SK-N-SH (cell line): ENCODE measurements at regions not wholly inside any gene's neighbourhood (a gene's known extent, or its start where the extent isn't known, plus 50 kb on each side); places are given as distances from the start of the nearest gene placed in this dataset.
A peak's percentile ranks its signal among the peaks of the same experiment; 100 is the strongest.

ENCODE experiments used
- CTCF ChIA-PET: fragments of 300-600, 350-600 bp; formaldehyde crosslinking; extraction: SDS; loops from one replicate; lab custom pipeline; 2021; lab: Yijun Ruan, JAX
- POLR2A ChIA-PET: fragments of 350-600 bp; sonication (Branson Sonifier 250); formaldehyde crosslinking; extraction: SDS; loops from one replicate; lab custom pipeline; 2020; ENCODE audit warnings: antibody characterized with exemption, inconsistent platforms; lab: Yijun Ruan, JAX
- DNase-seq: peaks from one replicate; pipeline ENCODE4 v3.0.0; 2012
- H2AFZ ChIP-seq: fragments of 200-600 bp; sonication (generic); 2 replicates; pipeline ENCODE4 v1.8.1; 2016; ENCODE audit warnings: antibody characterized with exemption, mild to moderate bottlenecking, low read depth
- H3F3A ChIP-seq: fragments of 200-600 bp; sonication (generic); replicated peaks from 2 replicates; pipeline ENCODE3; 2016; ENCODE audit warnings: antibody characterized with exemption, mild to moderate bottlenecking; ENCODE audit not compliant: insufficient read depth
- H3K27ac ChIP-seq, 2 experiments: fragments of 200-500 bp in 1 of 2; fragments of 200-600 bp in 1 of 2; sonication (Bioruptor generic) in 1 of 2; sonication (generic), shearing (Covaris generic) in 1 of 2; 2 replicates each; pipeline versions ENCODE4 v1.5.1 to v1.6.1; 2014 to 2016; ENCODE audit warnings: low read depth in 2 of 2, inconsistent platforms in 1 of 2, low read length in 1 of 2, mild to moderate bottlenecking in 1 of 2, mixed read lengths in 1 of 2
- H3K27me3 ChIP-seq: fragments of 200-600 bp; sonication (generic), shearing (Covaris generic); 2 replicates; pipeline ENCODE4 v1.6.1; 2016; ENCODE audit warnings: mixed run types; ENCODE audit not compliant: insufficient read depth
- H3K36me3 ChIP-seq, 2 experiments: fragments of 200-500 bp in 1 of 2; fragments of 200-600 bp in 1 of 2; sonication (Bioruptor generic) in 1 of 2; sonication (generic) in 1 of 2; replicated peaks in 1 of 2; 2 replicates each; pipeline versions ENCODE3 to v1.5.1; 2014 to 2016; ENCODE audit warnings: low read length in 1 of 2, mild to moderate bottlenecking in 1 of 2; ENCODE audit not compliant: insufficient read depth in 2 of 2, control insufficient read depth in 1 of 2
- H3K4me1 ChIP-seq, 2 experiments: fragments of 200-500 bp in 1 of 2; fragments of 200-600 bp in 1 of 2; sonication (Bioruptor generic) in 1 of 2; sonication (generic), shearing (Covaris generic) in 1 of 2; 2 replicates each; pipeline versions ENCODE4 v1.5.1 to v1.6.1; 2014 to 2016; ENCODE audit warnings: low read depth in 1 of 2, low read length in 1 of 2, mixed run types in 1 of 2; ENCODE audit not compliant: insufficient read depth in 2 of 2, control insufficient read depth in 1 of 2
- H3K4me2 ChIP-seq: fragments of 200-600 bp; sonication (generic), shearing (Covaris generic); 2 replicates; pipeline ENCODE4 v1.6.1; 2017; ENCODE audit warnings: mixed run types
- H3K4me3 ChIP-seq, 2 experiments: fragments of 200-500 bp in 1 of 2; fragments of 200-600 bp in 1 of 2; sonication (Bioruptor generic) in 1 of 2; sonication (generic), shearing (Covaris generic) in 1 of 2; 2 replicates each; pipeline versions ENCODE4 v1.5.1 to v1.8.1; 2014 to 2016; ENCODE audit warnings: low read depth in 2 of 2, inconsistent platforms in 1 of 2, low read length in 1 of 2, mild to moderate bottlenecking in 1 of 2, mixed read lengths in 1 of 2, moderate library complexity in 1 of 2
- H3K79me2 ChIP-seq: fragments of 200-600 bp; sonication (generic); 2 replicates; pipeline ENCODE4 v1.8.1; 2017; ENCODE audit warnings: mild to moderate bottlenecking; ENCODE audit not compliant: insufficient read depth
- H3K9ac ChIP-seq: fragments of 200-600 bp; sonication (generic); 2 replicates; pipeline ENCODE4 v1.6.1; 2017; ENCODE audit warnings: mixed run types
- H3K9me2 ChIP-seq: fragments of 200-600 bp; sonication (generic); 2 replicates; pipeline ENCODE4 v1.6.1; 2017; ENCODE audit warnings: mixed run types
- H3K9me3 ChIP-seq: fragments of 200-600 bp; sonication (generic); 2 replicates; pipeline ENCODE4 v1.6.1; 2017; ENCODE audit warnings: mixed run types, mild to moderate bottlenecking, moderate library complexity
- H4K20me1 ChIP-seq: fragments of 200-600 bp; sonication (generic); 2 replicates; pipeline ENCODE4 v1.6.1; 2017; ENCODE audit warnings: mild to moderate bottlenecking, mixed run types; ENCODE audit not compliant: insufficient read depth
- CHD2 ChIP-seq: fragments of 150-350 bp; IDR thresholded peaks from 2 replicates; pipeline ENCODE4 v1.6.1; 2018; ENCODE audit warnings: low read length; ENCODE audit not compliant: partially characterized antibody
- ELF1 ChIP-seq: IDR thresholded peaks from 2 replicates; pipeline ENCODE4 v1.4.0; 2012
- EP300 ChIP-seq, 2 experiments: IDR thresholded peaks; 2 replicates each; pipeline versions ENCODE4 v1.4.0 to v1.6.1; 2012; ENCODE audit warnings: borderline replicate concordance in 1 of 2, low read depth in 1 of 2, low read length in 1 of 2
- EZH2phosphoT487 ChIP-seq: fragments of 200-600 bp; sonication (generic); IDR thresholded peaks from 2 replicates; pipeline ENCODE4 v1.6.1; 2017; ENCODE audit warnings: low read depth, mixed run types, mild to moderate bottlenecking, antibody characterized with exemption, moderate library complexity, borderline replicate concordance
- FOXJ3 ChIP-seq: sonication (generic); formaldehyde crosslinking; IDR thresholded peaks from 2 replicates; pipeline ENCODE4 v1.5.1; 2020; ENCODE audit warnings: mild to moderate bottlenecking, missing genetic modification reagents
- GABPA ChIP-seq: IDR thresholded peaks from 2 replicates; pipeline ENCODE4 v1.4.0; 2012; ENCODE audit warnings: low read depth, mild to moderate bottlenecking
- GATA2 ChIP-seq: sonication (generic); formaldehyde crosslinking; IDR thresholded peaks from 2 replicates; pipeline ENCODE4 v1.5.0; 2020; ENCODE audit warnings: mild to moderate bottlenecking, missing genetic modification reagents
- JUND ChIP-seq: IDR thresholded peaks from 2 replicates; pipeline ENCODE4 v1.4.0; 2012
- MEF2A ChIP-seq: IDR thresholded peaks from 2 replicates; pipeline ENCODE4 v1.4.0; 2012; ENCODE audit warnings: low read depth, borderline replicate concordance
- MXI1 ChIP-seq: IDR thresholded peaks from 2 replicates; pipeline ENCODE4 v1.6.1; 2012; ENCODE audit warnings: mild to moderate bottlenecking, low read depth, low read length, improper control_type of control experiment
- NFIC ChIP-seq: IDR thresholded peaks from 2 replicates; pipeline ENCODE4 v1.4.0; 2012; ENCODE audit warnings: borderline replicate concordance
- POLR2AphosphoS5 ChIP-seq: IDR thresholded peaks from 2 replicates; pipeline ENCODE4 v1.6.1; 2012; ENCODE audit warnings: low read depth, low read length
- RAD21 ChIP-seq: IDR thresholded peaks from 2 replicates; pipeline ENCODE4 v1.6.1; 2012; ENCODE audit warnings: mild to moderate bottlenecking, low read length
- RCOR1 ChIP-seq: fragments of 150-350 bp; IDR thresholded peaks from 2 replicates; pipeline ENCODE4 v1.6.1; 2017; ENCODE audit warnings: antibody characterized with exemption, low read length
- RFX5 ChIP-seq: IDR thresholded peaks from 2 replicates; pipeline ENCODE4 v1.6.1; 2012; ENCODE audit warnings: mild to moderate bottlenecking, improper control_type of control experiment, low read length
- RXRA ChIP-seq: IDR thresholded peaks from 2 replicates; pipeline ENCODE4 v1.4.0; 2012; ENCODE audit warnings: low read depth, mild to moderate bottlenecking, borderline replicate concordance
- SIN3A ChIP-seq: IDR thresholded peaks from 2 replicates; pipeline ENCODE4 v1.6.1; 2012; ENCODE audit warnings: low read depth, mild to moderate bottlenecking, low read length, moderate library complexity, borderline replicate concordance
- SMC3 ChIP-seq: IDR thresholded peaks from 2 replicates; pipeline ENCODE4 v1.6.1; 2012; ENCODE audit warnings: low read depth, low read length, improper control_type of control experiment
- TAF1 ChIP-seq: IDR thresholded peaks from 2 replicates; pipeline ENCODE4 v1.6.1; 2012; ENCODE audit warnings: low read depth, mild to moderate bottlenecking, low read length, moderate library complexity, borderline replicate concordance
- TCF12 ChIP-seq: IDR thresholded peaks from 2 replicates; pipeline ENCODE4 v1.4.0; 2012
- TEAD4 ChIP-seq: IDR thresholded peaks from 2 replicates; pipeline ENCODE4 v1.4.0; 2012; ENCODE audit warnings: mild to moderate bottlenecking, borderline replicate concordance; ENCODE audit not compliant: insufficient read depth
- YY1 ChIP-seq: IDR thresholded peaks from 2 replicates; pipeline ENCODE4 v1.4.0; 2012; ENCODE audit warnings: low read depth, mild to moderate bottlenecking
- WGBS: methylation state at CpG from one replicate; pipeline ENCODE4 v1.1.6; 2017; ENCODE audit warnings: low lambda C conversion rate; 5-methylcytosine and 5-hydroxymethylcytosine counted together
- TF ChIP-seq, protein P1 (sequence below): fragments of 200-600 bp; sonication (generic); IDR thresholded peaks from 2 replicates; pipeline ENCODE4 v1.6.1; 2017; ENCODE audit warnings: antibody characterized with exemption, mild to moderate bottlenecking, moderate library complexity
- TF ChIP-seq, protein P2 (sequence below): IDR thresholded peaks from 2 replicates; pipeline ENCODE4; 2012
- TF ChIP-seq, protein P3 (sequence below): IDR thresholded peaks from 2 replicates; pipeline ENCODE4 v1.4.0; 2012; ENCODE audit warnings: low read depth
- TF ChIP-seq, protein P4 (sequence below): IDR thresholded peaks from 2 replicates; pipeline ENCODE4 v1.6.1; 2012; ENCODE audit warnings: mild to moderate bottlenecking, low read depth, low read length, moderate library complexity
- TF ChIP-seq, protein P5 (sequence below): fragments of 150-350 bp; IDR thresholded peaks from 2 replicates; pipeline ENCODE4 v1.6.1; 2017; ENCODE audit warnings: antibody characterized with exemption, low read length, low read depth, borderline replicate concordance

DNA sequence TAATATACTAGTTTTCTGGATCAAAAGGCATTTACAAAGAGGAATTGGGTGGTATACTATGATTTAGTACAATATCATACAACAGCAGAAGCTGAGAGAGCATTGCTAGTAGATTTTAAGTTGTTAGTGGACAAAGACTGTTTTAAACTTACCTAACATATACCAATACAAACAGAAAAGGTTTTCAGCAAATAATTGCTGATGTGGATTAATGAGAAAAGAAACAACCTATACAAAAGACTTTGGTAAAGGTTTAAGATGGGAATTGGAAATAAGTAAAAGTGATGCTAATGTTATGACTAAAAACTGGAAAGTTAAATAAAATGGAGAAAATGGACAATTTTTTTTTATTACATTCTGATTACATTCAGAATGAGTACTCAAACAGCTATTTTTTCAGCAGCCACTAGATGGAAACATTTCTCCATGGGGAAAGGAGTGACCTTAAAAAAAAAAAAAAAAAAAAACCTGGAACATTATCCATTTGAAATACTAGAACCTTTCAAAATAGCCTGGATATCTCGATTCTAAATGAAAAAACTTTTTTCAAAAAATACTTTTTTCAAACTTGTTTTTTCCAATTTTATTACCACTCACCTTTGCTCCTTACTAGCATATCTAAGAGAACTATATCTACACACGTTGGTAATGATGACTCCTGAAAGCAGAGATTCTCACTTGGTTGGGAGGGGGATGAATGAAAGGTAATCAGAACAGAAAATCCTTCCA, 55.4 kb downstream of the EPRS1 start:
- no peak overlapping the region for H3K27ac ChIP-seq
- 51% methylated on average over 2 of the region's 2 CpGs for WGBS
- H2AFZ ChIP-seq: no peak overlapping the region
- H3K9ac ChIP-seq: no peak overlapping the region
- POLR2A ChIA-PET: no interaction called here
- no peaks in the 10 kb centered on the region for H3K79me2 ChIP-seq
- H3K4me2 ChIP-seq: no peak overlapping the region
- peaks cover 9% of the 10 kb centered on the region for H3F3A ChIP-seq
- peak; percentile 27 for DNase-seq
- no peak overlapping the region for H3K4me3 ChIP-seq
- H4K20me1 ChIP-seq: no peaks in the 10 kb centered on the region
- H3K36me3 ChIP-seq: peaks cover 32 to 43% of the 10 kb centered on the region in 2 experiments
- H3K9me2 ChIP-seq: no peaks in the 10 kb centered on the region
- no peaks in the 10 kb centered on the region for H3K9me3 ChIP-seq
- no peaks in the 10 kb centered on the region for H3K27me3 ChIP-seq
- no peaks in the 10 kb centered on the region for H3K4me1 ChIP-seq
- CTCF ChIA-PET: interaction anchor here (0.6 to 3.8 kb wide), 19 partner anchors 8 to 786 kb away, joined by 3 to 20 read pairs (median 3); partner anchors contain the start of gene IARS2
- no peak for TF ChIP-seq TEAD4
- TF ChIP-seq RXRA: no peak
- no peak for TF ChIP-seq POLR2AphosphoS5
- TF ChIP-seq GABPA: no peak
- TF ChIP-seq JUND: no peak
- TF ChIP-seq, protein P1, sequence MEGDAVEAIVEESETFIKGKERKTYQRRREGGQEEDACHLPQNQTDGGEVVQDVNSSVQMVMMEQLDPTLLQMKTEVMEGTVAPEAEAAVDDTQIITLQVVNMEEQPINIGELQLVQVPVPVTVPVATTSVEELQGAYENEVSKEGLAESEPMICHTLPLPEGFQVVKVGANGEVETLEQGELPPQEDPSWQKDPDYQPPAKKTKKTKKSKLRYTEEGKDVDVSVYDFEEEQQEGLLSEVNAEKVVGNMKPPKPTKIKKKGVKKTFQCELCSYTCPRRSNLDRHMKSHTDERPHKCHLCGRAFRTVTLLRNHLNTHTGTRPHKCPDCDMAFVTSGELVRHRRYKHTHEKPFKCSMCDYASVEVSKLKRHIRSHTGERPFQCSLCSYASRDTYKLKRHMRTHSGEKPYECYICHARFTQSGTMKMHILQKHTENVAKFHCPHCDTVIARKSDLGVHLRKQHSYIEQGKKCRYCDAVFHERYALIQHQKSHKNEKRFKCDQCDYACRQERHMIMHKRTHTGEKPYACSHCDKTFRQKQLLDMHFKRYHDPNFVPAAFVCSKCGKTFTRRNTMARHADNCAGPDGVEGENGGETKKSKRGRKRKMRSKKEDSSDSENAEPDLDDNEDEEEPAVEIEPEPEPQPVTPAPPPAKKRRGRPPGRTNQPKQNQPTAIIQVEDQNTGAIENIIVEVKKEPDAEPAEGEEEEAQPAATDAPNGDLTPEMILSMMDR: peak; percentile 90
- TF ChIP-seq MXI1: no peak
- TF ChIP-seq EP300 (IDR thresholded peaks at IDR 0.05; ENCODE audit: borderline replicate concordance in 1 of 2, low read depth in 1 of 2, low read length in 1 of 2): no peak
- no peak for TF ChIP-seq NFIC
- no peak for TF ChIP-seq TCF12
- peak; percentile 42 for TF ChIP-seq SMC3
- TF ChIP-seq TAF1: no peak
- no peak for TF ChIP-seq EZH2phosphoT487
- no peak for TF ChIP-seq SIN3A
- TF ChIP-seq FOXJ3 (CRISPR knock-in tag): no peak
- TF ChIP-seq MEF2A: no peak
- TF ChIP-seq CHD2: no peak
- no peak for TF ChIP-seq ELF1
- TF ChIP-seq RCOR1: no peak
- TF ChIP-seq YY1: no peak
- TF ChIP-seq, protein P2, sequence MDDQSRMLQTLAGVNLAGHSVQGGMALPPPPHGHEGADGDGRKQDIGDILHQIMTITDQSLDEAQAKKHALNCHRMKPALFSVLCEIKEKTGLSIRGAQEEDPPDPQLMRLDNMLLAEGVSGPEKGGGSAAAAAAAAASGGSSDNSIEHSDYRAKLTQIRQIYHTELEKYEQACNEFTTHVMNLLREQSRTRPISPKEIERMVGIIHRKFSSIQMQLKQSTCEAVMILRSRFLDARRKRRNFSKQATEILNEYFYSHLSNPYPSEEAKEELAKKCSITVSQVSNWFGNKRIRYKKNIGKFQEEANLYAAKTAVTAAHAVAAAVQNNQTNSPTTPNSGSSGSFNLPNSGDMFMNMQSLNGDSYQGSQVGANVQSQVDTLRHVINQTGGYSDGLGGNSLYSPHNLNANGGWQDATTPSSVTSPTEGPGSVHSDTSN: no peak
- TF ChIP-seq, protein P3, sequence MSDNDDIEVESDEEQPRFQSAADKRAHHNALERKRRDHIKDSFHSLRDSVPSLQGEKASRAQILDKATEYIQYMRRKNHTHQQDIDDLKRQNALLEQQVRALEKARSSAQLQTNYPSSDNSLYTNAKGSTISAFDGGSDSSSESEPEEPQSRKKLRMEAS: no peak
- TF ChIP-seq, protein P4, sequence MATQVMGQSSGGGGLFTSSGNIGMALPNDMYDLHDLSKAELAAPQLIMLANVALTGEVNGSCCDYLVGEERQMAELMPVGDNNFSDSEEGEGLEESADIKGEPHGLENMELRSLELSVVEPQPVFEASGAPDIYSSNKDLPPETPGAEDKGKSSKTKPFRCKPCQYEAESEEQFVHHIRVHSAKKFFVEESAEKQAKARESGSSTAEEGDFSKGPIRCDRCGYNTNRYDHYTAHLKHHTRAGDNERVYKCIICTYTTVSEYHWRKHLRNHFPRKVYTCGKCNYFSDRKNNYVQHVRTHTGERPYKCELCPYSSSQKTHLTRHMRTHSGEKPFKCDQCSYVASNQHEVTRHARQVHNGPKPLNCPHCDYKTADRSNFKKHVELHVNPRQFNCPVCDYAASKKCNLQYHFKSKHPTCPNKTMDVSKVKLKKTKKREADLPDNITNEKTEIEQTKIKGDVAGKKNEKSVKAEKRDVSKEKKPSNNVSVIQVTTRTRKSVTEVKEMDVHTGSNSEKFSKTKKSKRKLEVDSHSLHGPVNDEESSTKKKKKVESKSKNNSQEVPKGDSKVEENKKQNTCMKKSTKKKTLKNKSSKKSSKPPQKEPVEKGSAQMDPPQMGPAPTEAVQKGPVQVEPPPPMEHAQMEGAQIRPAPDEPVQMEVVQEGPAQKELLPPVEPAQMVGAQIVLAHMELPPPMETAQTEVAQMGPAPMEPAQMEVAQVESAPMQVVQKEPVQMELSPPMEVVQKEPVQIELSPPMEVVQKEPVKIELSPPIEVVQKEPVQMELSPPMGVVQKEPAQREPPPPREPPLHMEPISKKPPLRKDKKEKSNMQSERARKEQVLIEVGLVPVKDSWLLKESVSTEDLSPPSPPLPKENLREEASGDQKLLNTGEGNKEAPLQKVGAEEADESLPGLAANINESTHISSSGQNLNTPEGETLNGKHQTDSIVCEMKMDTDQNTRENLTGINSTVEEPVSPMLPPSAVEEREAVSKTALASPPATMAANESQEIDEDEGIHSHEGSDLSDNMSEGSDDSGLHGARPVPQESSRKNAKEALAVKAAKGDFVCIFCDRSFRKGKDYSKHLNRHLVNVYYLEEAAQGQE: no peak
- TF ChIP-seq GATA2 (CRISPR knock-in tag): no peak
- TF ChIP-seq RFX5: peak; percentile 41; the same call in 1 of the 2 replicates
- TF ChIP-seq RAD21: peak; percentile 77
- TF ChIP-seq, protein P5, sequence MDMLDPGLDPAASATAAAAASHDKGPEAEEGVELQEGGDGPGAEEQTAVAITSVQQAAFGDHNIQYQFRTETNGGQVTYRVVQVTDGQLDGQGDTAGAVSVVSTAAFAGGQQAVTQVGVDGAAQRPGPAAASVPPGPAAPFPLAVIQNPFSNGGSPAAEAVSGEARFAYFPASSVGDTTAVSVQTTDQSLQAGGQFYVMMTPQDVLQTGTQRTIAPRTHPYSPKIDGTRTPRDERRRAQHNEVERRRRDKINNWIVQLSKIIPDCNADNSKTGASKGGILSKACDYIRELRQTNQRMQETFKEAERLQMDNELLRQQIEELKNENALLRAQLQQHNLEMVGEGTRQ: no peak
